Loucy (cell line): ENCODE measurements at regions not wholly inside any gene's neighbourhood (a gene's known extent, or its start where the extent isn't known, plus 50 kb on each side); places are given as distances from the start of the nearest gene placed in this dataset.

ENCODE experiments used
- H2AFZ ChIP-seq: fragments of 200-600 bp; sonication (generic); 2 replicates; pipeline ENCODE4 v1.6.0; 2016; ENCODE audit warnings: antibody characterized with exemption, mild to moderate bottlenecking, low read length, moderate library complexity
- H3F3A ChIP-seq: fragments of 200-600 bp; 2 replicates; pipeline ENCODE4 v1.6.0; 2016; ENCODE audit warnings: antibody characterized with exemption, low read depth, mild to moderate bottlenecking
- H3K27me3 ChIP-seq: fragments of 200-600 bp; sonication (generic); 2 replicates; pipeline ENCODE4 v1.6.1; 2014; ENCODE audit warnings: low read length, mild to moderate bottlenecking; ENCODE audit not compliant: insufficient read depth, poor library complexity, severe bottlenecking
- H3K36me3 ChIP-seq: fragments of 200-600 bp; sonication (generic); 2 replicates; pipeline ENCODE4 v1.6.1; 2016; ENCODE audit warnings: low read length; ENCODE audit not compliant: insufficient read depth
- H3K4me1 ChIP-seq: fragments of 200-600 bp; sonication (generic); 2 replicates; pipeline ENCODE4 v1.5.1; 2014; ENCODE audit warnings: low read length, mild to moderate bottlenecking; ENCODE audit not compliant: insufficient read depth, poor library complexity, severe bottlenecking
- H3K4me2 ChIP-seq: fragments of 200-600 bp; sonication (generic); 2 replicates; pipeline ENCODE4 v1.6.0; 2014; ENCODE audit warnings: antibody characterized with exemption, low read length, low read depth, mild to moderate bottlenecking; ENCODE audit not compliant: poor library complexity, severe bottlenecking
- H3K4me3 ChIP-seq: fragments of 200-600 bp; sonication (generic); 2 replicates; pipeline ENCODE4 v1.5.1; 2014; ENCODE audit warnings: low read length, mild to moderate bottlenecking, mixed read lengths; ENCODE audit not compliant: poor library complexity, severe bottlenecking
- H3K79me2 ChIP-seq: fragments of 200-600 bp; sonication (generic); 2 replicates; pipeline ENCODE4 v1.6.1; 2014; ENCODE audit warnings: low read length; ENCODE audit not compliant: insufficient read depth
- H3K9ac ChIP-seq: fragments of 200-600 bp; sonication (generic); 2 replicates; pipeline ENCODE4 v1.6.0; 2014; ENCODE audit warnings: mild to moderate bottlenecking, low read depth, low read length, moderate library complexity; ENCODE audit not compliant: poor library complexity, severe bottlenecking
- H3K9me2 ChIP-seq: fragments of 200-600 bp; sonication (generic); replicated peaks from 2 replicates; pipeline ENCODE4 v1.6.1; 2016; ENCODE audit warnings: low read depth, low read length, mixed read lengths
- H3K9me3 ChIP-seq: fragments of 200-600 bp; sonication (generic); 2 replicates; pipeline ENCODE4 v1.6.1; 2014; ENCODE audit warnings: mild to moderate bottlenecking, antibody characterized with exemption, low read length, low read depth; ENCODE audit not compliant: insufficient read depth
- H4K20me1 ChIP-seq: fragments of 200-600 bp; sonication (generic); 2 replicates; pipeline ENCODE4 v1.6.0; 2014; ENCODE audit warnings: antibody characterized with exemption, low read length, mild to moderate bottlenecking; ENCODE audit not compliant: insufficient read depth, poor library complexity, severe bottlenecking
- CTCF ChIP-seq: fragments of 200-600 bp; sonication (generic); conservative IDR thresholded peaks from 2 replicates; pipeline ENCODE4 v1.5.1; 2014; ENCODE audit warnings: mild to moderate bottlenecking, antibody characterized with exemption, low read length
- EZH2phosphoT487 ChIP-seq: fragments of 200-600 bp; IDR thresholded peaks from 2 replicates; pipeline ENCODE4 v1.6.1; 2018; ENCODE audit warnings: antibody characterized with exemption, mild to moderate bottlenecking, moderate library complexity, borderline replicate concordance

- H2AFZ ChIP-seq = no peak overlapping the region
- no peaks in the 10 kb centered on the region for H3K36me3 ChIP-seq
- no peaks in the 10 kb centered on the region for H4K20me1 ChIP-seq
- H3K4me1 ChIP-seq = no peaks in the 10 kb centered on the region
- H3K9ac ChIP-seq = no peak overlapping the region
- H3K27me3 ChIP-seq = no peaks in the 10 kb centered on the region
- no peaks in the 10 kb centered on the region for H3K79me2 ChIP-seq
- no peaks in the 10 kb centered on the region for H3F3A ChIP-seq
- H3K9me2 ChIP-seq = no peaks in the 10 kb centered on the region
- no peak overlapping the region for H3K4me2 ChIP-seq
- TF ChIP-seq CTCF (no peak), EZH2phosphoT487 (no peak)
- H3K9me3 ChIP-seq = no peaks in the 10 kb centered on the region
- H3K4me3 ChIP-seq = no peak overlapping the region
Measured at GRCh38 chr1:87799451-87799850, 470.8 kb downstream of the LMO4 start.

GRCh38 chr1:87800006-87800405 lies 471.3 kb downstream of the LMO4 start:
- H3F3A ChIP-seq = no peaks in the 10 kb centered on the region
- no peaks in the 10 kb centered on the region for H3K4me1 ChIP-seq
- TF ChIP-seq CTCF = no peak
- no peak for TF ChIP-seq EZH2phosphoT487
- H4K20me1 ChIP-seq = no peaks in the 10 kb centered on the region
- no peak overlapping the region for H3K9ac ChIP-seq
- H3K36me3 ChIP-seq = no peaks in the 10 kb centered on the region
- no peaks in the 10 kb centered on the region for H3K9me2 ChIP-seq
- H3K4me3 ChIP-seq = no peak overlapping the region
- H3K27me3 ChIP-seq = no peaks in the 10 kb centered on the region
- H2AFZ ChIP-seq = no peak overlapping the region
- H3K79me2 ChIP-seq = no peaks in the 10 kb centered on the region
- H3K9me3 ChIP-seq = no peaks in the 10 kb centered on the region
- no peak overlapping the region for H3K4me2 ChIP-seq

- H3K9me2 ChIP-seq = no peaks in the 10 kb centered on the region
- H3K9me3 ChIP-seq = no peaks in the 10 kb centered on the region
- 0 out of 2 replicates have a peak overlapping the region, but pooled peaks have one; percentile 14 for H2AFZ ChIP-seq
- no peaks in the 10 kb centered on the region for H3K4me1 ChIP-seq
- no peak overlapping the region for H3K4me2 ChIP-seq
- no peaks in the 10 kb centered on the region for H3F3A ChIP-seq
- no peaks in the 10 kb centered on the region for H3K36me3 ChIP-seq
- TF ChIP-seq CTCF (no peak), EZH2phosphoT487 (no peak)
- H4K20me1 ChIP-seq = no peaks in the 10 kb centered on the region
- H3K27me3 ChIP-seq = no peaks in the 10 kb centered on the region
- H3K79me2 ChIP-seq = no peaks in the 10 kb centered on the region
- no peak overlapping the region for H3K9ac ChIP-seq
- no peak overlapping the region for H3K4me3 ChIP-seq
Measured at GRCh38 chr1:87803375-87803774, 474.7 kb downstream of the LMO4 start.
